ENCODE measurements at regions not wholly inside any gene's neighbourhood (a gene's known extent, or its start where the extent isn't known, plus 50 kb on each side); places are given as distances from the start of the nearest gene placed in this dataset.

GRCh38 chr6:47091886-47092668, 49.9 kb upstream of the ADGRF1 start:
- no peaks in the 10 kb centered on the region for H3K9me3 Mint-ChIP-seq
- ChIA-PET POLR2A (no interaction called here), CTCF (no interaction called here)
- H3K36me3 Mint-ChIP-seq (ENCODE audit: low read depth): no peaks in the 10 kb centered on the region
- peaks cover 3% of the 10 kb centered on the region for H3K27me3 Mint-ChIP-seq
- H3K27ac Mint-ChIP-seq: no peak overlapping the region
- no peak for ATAC-seq (ENCODE audit: low read depth)
- no peak for DNase-seq
- H3K4me1 Mint-ChIP-seq: no peaks in the 10 kb centered on the region
- H3K4me3 Mint-ChIP-seq: no peak overlapping the region
- intact Hi-C loops (cut with micrococcal nuclease): no loop called here
- TF ChIP-seq CTCF (IDR thresholded peaks at IDR 0.05): no peak

Measured in activated B cell treated with CpG ODN at 0.5 μM for 24 hours (primary cell).